T1000 (cell line): ENCODE measurements at regions not wholly inside any gene's neighbourhood (a gene's known extent, or its start where the extent isn't known, plus 50 kb on each side); places are given as distances from the start of the nearest gene placed in this dataset.
A peak's percentile ranks its signal among the peaks of the same experiment; 100 is the strongest.

Experiments used
- DNase-seq: peaks from one replicate; lab custom pipeline; 2025; ENCODE audit warnings: mixed read lengths; lab: John Stamatoyannopoulos, UW

DNA sequence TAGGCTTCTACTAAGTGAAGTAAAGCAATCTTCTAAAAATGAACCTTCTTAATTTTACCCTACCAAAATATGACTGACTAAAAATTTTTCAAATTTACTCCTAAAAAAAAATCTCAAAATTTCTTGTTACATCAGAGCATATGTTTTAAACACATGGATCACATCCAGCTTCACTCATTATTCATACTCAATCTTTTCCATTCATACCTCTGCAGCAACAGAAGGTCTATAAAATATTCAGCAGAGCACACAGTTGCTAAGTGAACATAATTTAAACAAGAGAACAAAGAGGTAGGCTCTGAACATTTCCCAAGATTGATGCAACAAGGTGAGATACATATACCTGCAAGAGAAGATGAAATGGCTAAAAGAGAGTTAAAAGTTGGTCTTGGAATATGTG is 213.9 kb downstream of the SOD2 start:
- DNase-seq, result no peak

DNA sequence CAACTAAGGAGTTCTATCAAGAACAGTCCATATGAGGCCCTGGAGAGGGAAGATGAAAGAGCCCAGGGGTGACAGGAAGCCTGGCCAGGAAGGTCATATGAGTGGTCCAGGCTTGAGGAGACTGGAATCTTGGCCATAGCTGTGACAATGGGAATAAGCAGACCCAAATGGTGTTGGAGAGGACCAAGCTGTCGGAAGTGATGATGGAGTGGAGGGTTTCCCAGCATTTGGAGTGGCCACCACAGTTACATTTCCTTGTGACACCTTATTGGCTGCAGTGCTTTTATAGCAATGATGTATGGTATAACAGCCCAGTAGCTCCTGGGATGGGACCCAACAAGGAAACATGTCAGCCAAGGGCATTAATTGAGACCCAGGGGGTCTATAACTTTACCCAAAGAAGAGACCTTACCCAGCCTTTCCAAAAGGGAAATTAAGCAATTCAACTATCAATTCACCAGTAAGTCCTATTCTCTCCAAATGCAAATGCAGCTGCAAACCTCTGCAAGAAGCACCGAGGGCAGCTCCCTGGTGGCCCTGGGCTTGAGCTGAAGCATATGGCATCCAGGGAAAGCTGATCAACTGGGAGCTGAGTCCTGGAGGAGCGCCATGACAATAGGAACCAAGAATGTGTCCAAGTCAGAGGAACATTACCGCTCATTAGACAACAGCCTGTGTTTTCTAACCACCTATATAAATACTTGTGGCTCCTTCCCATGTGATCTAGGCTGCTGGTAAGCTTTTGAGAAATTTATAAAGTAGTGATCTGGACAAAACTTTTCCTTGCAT is 219.4 kb downstream of the SOD2 start:
- DNase-seq, result no peak

DNA sequence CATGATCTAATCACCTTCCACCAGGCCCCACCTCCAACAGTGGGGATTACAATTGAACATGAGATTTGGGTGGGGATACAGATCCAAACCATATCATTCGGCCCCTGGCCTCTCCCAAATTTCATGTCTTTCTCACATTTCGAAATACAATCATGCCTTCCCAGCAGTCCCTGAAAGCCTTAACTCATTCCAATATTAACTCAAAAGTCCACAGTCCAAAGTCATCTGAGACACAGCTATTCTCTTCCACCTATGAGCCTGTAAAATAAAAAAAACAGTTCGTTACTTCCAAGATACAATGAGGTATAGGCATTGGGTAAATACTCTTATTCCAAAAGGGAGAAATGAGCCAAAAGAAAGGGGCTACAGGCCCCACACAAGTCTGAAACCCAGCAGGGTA is 222.6 kb downstream of the SOD2 start:
- no peak for DNase-seq

DNA sequence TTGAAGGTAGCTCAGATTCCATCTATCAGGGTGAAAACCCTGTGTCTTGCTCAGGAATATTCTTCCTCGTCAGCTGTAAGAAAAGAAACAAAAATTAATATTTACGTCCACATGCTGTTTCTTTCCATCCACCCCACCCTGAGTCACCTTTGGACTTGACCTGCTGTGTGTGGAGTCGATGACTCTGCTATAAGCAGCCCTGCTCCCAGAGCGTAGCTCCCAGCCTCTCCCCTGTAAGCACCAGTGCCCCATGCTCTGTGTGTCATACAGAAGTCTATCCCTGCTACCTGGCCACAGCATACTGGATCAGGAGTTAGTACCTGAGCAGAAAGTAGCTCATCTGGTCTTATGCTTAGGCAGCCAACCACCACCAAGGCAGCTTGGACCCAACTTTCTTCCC is 223.6 kb downstream of the SOD2 start:
- DNase-seq, result no peak

DNA sequence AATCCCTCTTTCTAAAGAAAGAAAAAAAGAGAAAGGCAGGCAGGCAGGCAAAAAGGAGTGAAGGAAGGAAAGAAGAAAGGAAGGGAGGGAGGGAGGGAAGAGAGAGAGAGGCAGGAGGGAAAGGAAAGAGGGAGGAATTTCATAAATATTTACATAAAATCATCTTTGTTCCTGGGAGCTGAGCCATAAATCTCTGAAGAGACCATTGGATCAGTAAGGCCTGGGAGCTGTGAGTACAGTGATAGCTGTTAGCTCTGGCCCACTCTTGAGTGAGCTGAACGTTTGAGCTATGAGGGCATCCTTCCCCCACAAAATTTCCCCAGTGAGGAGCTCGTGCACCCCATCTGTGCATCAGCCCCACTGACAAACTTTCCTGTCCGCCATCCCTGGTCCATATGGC is 224.0 kb downstream of the SOD2 start:
- no peak for DNase-seq

DNA sequence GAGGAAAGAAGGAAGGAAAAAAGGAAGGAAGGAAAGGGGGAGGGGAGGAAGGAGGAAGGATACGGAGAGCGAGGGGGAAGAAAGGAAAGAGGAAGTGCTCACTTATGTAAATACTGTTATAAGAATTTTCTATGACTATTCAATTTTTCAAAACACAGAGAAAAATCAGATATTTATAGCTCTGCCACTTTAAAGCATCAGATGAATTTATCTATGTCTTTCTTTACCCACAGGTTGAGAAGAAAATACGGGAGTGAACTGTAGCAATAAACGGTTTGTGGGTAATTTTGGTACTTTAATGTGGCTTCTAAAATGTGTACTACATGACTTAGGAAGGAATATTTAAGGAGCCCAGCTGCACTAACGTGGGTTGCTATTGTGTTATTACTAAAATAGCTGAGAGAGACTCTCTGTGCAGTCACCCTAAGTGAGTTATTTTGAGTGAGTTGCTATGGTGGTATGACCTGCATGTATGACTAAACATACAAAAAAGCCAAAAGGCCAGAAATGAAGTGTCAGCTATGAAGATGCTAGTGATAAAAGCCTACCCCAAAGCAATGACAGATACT is 225.5 kb downstream of the SOD2 start:
- no peak for DNase-seq

DNA sequence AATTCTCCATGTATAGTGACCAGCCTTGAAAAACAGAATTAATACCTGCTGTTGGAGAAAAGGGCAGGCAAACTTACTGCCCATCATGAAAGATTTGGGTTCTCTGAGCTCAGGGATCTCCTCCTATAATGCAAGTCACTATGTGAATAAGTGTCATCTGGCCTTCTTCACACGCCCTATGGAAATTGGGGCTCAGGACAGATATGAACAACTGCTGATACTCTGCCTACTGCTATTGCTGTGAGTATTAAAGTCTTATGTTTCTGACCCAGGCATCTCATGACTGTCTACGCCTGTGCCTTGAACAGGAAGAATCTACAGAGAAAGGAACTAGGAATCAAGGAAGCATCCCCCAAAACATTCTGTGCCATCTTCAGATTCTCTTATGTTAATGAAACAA is 226.1 kb downstream of the SOD2 start:
- no peak for DNase-seq

DNA sequence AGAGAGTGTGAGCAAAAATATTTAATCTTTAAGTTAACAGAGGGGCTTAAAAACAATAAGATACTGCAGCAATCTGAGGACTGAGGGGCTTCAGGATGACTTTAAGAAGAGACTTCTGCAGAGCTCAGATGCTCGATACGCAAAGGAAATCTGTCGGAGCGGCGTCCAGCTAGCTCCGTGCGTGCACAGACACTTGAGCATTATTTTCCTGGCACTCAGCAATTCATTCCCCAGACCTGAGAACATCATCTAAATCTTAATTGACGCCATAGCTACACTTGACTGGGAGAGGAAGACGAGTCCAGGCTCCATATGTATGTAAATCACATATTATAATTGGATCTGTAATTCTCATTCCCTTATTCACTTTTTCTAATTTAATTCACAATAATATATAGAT is 228.2 kb downstream of the SOD2 start:
- no peak for DNase-seq

DNA sequence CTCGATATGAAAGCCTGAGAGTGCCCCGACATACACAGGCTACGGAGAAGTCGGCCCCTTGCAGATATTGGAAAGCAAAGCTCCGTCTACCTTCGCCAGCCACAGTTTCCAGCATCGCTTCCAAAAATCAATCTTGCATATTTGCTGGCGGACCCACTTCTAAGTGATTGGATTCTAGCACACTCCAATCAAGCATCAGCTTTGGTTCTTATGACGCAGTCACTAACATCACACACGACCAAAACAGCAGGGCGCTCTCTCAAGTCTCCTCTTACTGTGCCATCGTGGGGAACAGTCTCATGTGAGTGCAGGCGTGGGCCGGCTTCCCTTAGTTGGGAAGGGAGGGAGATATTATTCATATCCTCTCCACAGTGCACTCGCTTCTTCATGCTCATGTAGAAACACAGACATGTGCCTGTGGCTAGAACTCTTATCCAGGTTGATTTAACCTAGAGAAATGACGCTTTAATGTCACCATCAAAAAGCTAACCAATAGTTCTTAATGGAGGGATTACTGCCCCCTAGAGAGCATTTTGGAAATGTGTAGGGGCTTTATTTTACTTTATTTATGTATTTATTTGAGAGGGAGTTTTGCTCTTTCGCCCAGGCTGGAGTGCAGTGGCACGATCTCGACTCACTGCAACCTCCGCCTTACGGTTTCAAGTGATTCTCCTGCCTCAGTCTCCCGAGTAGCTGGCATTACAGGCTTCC is 229.8 kb downstream of the SOD2 start:
- DNase-seq, result no peak

DNA sequence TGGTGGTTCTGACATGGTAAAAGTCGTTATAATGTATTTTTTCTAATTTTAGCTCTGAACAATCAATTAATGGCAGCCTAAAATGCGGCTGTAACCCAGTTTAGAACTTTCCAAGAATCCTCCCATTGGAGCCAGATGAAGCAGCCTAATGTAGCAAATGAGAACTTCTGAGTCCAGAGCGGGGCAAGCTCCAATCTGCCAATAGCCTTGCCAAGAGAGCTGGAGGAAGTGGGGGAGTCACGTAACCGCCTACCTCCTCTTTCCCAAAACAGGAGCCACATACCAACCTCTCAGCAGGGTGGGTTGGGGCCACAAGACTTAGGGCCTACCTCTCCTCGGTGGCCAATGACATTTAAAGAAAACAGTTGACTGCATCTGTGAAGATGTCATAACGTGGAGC is 230.6 kb downstream of the SOD2 start:
- no peak for DNase-seq

DNA sequence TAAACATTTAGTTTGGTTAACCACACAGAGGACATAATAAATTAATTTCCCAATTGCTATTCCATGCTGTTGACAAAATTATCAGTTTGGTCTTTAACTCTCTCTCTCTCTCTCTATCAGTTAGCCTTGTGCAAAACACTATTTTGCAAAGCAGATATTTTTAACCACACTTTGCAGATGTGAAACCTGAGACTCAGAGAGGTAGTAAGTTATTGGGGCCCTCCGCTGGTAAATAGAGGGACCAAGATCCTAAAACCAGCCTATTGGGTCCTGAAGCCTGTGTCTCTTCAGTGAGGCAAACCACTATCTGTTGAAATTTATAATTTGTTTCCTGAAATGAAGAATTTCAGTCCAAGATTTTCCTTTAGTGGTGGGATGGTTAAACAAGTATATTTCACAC is 231.0 kb downstream of the SOD2 start:
- no peak for DNase-seq

DNA sequence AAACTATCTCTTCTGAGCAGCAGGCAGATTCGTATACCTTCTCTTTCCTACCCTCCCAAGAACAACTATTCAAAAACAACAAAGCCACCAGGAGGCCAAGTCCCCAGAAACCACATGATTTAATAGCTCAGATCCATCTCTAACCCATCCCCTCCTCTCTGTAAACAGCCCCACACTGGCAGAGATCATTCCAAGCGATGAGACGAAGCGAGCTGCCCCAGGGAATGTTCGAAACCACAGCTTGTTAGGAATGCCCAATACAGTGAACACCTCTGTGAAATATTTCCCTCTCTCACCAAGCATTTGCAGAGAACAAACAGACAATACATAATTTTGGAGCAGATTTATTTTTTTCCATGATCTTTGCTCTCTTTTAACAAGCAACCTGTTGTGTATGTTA is 231.8 kb downstream of the SOD2 start:
- DNase-seq, result peak; percentile 36

DNA sequence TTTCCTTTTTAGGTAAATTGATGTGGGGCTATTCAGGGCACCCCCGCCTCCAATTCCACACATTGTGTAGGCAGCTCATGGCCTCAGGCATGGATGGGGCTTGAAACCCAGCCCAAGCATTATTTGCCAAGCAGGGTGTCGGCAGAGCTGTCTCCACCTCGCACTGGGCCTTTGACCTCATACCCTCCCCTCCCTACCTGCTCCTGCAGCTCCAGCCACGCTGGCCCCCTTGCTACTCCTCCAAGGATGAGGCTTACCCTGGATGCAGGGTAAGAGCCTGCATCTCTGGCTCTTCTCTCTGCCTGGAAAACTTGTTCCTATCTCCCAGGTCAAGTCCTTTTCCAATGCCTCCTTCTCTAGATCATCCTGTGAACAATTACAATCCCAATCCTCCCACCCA is 232.6 kb downstream of the SOD2 start:
- DNase-seq, result no peak

DNA sequence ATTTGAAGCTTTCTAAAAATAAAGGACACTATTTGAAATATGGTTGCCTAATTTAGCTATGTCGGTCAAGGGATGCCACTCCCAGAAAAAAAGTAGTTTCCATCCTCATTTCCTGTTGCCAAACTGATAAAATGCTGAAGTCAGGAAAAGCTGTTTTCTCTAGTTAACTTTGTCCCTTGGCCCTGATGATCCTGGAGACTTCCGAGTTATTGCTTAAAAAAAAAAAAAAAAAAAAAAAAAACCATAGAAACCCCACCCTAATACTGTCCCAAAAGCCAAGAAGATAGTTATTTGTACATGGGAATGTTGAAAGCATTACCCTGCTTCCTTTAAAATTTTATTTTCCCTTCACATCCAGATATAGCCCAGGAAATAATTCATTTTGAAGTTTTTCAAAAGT is 236.7 kb downstream of the SOD2 start:
- no peak for DNase-seq

DNA sequence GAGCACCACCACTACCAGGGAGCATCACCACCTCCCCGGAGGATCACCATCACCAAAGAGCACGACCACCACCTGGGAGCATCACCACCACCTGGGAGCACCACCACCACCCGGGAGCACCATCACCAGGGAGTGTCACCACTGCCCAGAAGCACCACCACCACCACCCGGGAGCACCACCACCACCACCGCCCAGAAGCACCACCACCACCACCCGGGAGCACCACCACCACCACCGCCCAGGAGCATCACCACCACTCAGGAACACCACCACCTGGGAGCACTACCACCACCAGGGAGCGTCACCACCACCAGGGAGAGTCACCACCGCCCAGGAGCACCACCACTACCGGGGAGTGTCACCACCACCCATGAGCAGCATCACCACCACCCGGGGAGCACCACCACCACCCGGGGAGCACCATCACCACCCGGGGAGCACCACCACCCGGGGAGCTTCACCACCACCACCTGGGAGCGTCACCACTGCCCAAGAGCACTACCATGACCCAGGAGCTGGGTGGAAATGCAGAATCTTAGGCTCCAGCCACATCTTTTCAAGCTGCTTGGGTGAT is 237.3 kb downstream of the SOD2 start:
- DNase-seq, result no peak

DNA sequence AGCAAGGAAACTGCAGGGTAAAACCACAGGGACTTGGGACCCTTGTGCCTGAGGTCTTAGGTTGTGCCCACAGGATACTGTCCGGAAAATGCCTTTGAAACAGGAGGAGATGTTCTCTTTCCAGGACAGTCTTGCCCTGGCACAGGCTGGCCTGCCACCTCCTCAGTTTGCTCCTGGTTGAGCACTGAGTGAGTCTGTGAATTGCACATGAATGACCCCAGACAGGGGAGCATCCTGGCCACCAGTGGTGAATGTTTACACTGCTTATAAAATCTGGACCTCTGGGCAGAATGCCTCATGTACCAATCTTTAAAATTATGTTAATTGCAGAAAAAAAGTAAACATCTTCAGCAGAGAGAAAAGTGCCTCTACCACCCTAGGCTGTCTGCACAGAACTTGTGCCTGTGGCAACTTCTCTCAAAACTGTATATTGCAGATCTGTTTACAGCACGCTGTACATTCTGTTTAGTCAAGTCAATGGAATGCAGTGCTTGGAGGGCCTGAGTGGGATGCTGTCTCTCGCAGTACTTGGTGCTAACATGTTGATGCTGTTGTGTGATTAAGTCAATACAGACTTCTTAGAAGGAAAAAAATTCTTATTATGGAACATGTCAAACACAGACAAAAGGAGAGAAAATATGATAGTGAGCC is 242.1 kb downstream of the SOD2 start:
- DNase-seq, result peak; percentile 21

DNA sequence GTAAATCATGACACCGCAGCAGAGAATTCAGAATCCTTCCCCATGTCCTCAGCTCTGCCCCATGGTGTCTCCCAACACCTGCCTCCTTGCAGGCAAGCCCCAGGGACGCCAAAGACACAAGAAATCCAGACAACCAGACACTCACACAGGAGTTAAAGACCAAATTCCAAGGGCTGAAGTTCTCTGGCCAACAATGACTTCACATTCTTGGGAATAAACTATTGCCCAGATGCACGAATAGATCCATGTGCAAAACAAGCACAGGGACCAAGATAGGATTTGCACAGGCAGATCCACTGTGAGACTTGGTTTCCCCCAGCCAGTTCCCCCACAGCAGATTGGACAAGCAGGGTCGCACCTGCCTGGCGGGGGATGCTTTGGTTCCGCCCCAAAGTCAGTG is 246.7 kb downstream of the SOD2 start:
- no peak for DNase-seq

DNA sequence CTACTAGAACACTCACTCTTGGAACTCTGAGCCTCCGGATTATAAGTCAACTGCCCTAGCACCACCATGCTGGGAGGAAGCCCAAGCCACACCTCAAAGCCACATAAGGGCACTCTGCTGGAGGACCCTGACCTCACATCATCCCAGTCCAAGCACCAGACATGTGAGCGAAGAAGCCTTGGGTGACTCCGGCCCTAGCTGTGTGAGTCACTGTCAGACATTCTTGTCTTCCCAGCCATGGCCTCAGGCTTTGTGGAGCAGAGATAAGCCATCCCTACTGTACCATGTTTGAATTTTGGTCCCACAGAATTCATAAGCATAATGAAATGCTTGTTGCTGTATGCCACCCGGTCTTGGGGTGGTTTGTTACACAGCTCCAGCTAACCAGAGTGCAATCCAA is 247.7 kb downstream of the SOD2 start:
- DNase-seq, result no peak

DNA sequence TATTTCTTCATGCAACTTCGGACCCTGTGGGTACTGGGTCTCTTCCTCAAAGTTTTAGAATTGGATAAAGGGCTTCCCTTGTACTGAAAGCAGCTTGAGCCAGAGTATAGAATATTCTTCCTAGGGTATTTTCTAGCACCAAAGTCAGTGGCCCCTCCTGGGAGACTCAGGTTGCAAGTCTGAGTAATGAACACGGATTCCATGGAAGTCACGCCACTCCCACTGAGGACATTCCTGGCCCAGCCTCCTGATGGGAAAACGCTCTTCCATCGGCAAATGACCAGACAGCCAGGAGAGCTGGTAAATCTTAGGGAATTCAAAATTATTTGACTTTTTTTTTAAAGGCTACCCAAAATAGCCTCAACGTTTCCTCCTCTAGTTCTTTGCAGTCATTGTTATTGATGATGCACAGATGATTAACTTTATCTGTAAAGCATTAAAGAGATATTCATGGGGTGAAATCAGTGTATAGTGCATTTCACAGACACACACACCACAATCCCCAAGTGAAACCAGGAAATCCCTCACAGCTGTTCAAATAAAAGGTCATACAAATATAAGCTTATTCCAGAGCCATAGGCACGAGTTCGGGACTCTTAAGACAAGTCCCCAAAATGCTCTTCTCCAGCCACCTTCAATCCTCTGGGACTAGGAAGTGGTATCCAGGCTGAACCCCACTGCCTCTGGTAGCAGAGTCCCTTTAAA is 248.8 kb downstream of the SOD2 start:
- no peak for DNase-seq

DNA sequence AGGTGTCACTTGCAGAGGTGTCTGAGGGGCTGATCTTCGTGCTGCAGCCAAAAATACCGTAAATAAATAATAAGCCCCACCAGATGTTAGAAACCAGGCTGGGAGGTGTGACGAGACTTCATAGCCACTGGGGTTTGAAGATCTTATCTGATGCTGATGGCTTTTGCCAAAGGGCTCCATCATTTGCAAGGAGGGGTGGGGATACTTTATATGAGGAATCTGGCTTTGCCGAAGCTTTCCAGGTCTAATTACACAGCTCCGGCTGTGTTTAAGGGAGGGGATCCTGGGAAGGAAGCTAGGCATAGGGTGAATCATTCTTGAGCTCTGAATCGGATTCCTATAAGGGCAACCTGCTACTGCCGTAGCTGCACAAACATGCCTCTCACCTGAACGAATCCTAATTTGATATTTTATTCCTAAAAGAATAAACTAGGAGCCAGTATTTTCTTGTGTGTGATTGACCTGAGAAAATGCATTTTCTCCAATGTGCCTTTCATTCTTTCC is 249.6 kb downstream of the SOD2 start:
- DNase-seq, result no peak

DNA sequence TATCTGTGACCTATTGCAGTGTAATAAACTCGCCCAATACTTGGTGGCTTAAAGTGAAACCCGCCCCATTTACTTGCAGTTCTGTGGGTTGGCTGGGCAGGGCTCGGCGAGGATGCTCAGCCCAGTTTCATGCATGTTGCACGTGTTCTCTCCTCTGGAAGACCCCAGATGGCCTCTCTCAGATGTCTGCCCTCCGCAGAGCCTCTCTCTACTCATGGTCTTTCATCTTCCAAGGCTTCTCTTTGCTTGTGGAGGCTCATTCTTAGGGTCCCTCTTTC is 251.4 kb downstream of the SOD2 start:
- no peak for DNase-seq
